ENCODE measurements at regions not wholly inside any gene's neighbourhood (a gene's known extent, or its start where the extent isn't known, plus 50 kb on each side); places are given as distances from the start of the nearest gene placed in this dataset.

GRCh38 chr4:67130411-67130810 is 414.9 kb downstream of the CENPC start:
- TF ChIP-seq CTCF (IDR thresholded peaks at IDR 0.05; ENCODE audit: low read length) (no peak), EZH2 (optimal IDR thresholded peaks at IDR 0.05; ENCODE audit: low read depth, low read length) (no peak), EZH2phosphoT487 (IDR thresholded peaks at IDR 0.05; ENCODE audit: low read length) (no peak)

Measured in MM.1S (cell line).